ENCODE measurements at regions not wholly inside any gene's neighbourhood (a gene's known extent, or its start where the extent isn't known, plus 50 kb on each side); places are given as distances from the start of the nearest gene placed in this dataset.

DNA sequence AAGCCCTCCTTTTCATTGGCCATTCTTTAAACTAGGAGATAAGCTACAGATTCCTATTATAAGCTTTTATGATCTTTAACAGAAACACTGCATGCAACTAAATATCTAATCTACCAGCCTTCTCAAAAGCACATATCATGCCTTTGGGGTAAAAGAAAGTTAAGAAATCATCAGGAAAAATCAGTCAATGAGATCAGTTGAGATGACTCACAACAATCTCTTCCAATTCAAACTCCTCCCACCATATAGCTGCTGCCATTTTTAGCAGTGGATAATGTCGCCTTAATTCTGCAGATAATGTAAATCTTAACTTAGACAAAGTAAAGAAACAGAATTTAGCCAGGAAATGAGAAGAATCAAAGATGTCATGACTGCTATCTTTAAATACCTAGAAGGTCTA is 135.2 kb upstream of the BCL6 start:
- H4K20me1 ChIP-seq (ENCODE audit: control insufficient read depth, insufficient read depth, insufficient read length), result no peaks in the 10 kb centered on the region
- no peak overlapping the region for H2BK120ac ChIP-seq (ENCODE audit: low read depth, low read length, poor library complexity, severe bottlenecking)
- no peak overlapping the region for H2BK5ac ChIP-seq (ENCODE audit: insufficient read length, low read length)
- H3K79me2 ChIP-seq (ENCODE audit: insufficient read depth, low read length), result no peaks in the 10 kb centered on the region
- Mint-ChIP-seq H3K4me3 (no peak overlapping the region), H3K9me3 (no peaks in the 10 kb centered on the region; a peak in 1 of 5 replicates), H3K4me1 (0 out of 4 replicates have a peak, but pooled peaks cover 0 to 2% of the 10 kb centered on the region in 2 experiments), H3K27me3 (ENCODE audit: low read depth) (no peaks in the 10 kb centered on the region), H3K27ac (no peak overlapping the region), H3K36me3 (ENCODE audit: insufficient read depth in 1 of 3, low read depth in 3 of 3) (no peaks in the 10 kb centered on the region; a peak in 2 of 7 replicates)
- H4K5ac ChIP-seq (ENCODE audit: insufficient read length, low read depth, low read length), result no peak overlapping the region
- H2BK20ac ChIP-seq (ENCODE audit: low read depth, low read length, poor library complexity, severe bottlenecking), result no peak overlapping the region
- H3K23me2 ChIP-seq (ENCODE audit: insufficient read length, low read depth, low read length, poor library complexity, severe bottlenecking), result no peaks in the 10 kb centered on the region
- H3K27ac ChIP-seq (ENCODE audit: insufficient read length, low read depth, low read length), result no peak overlapping the region
- no peak overlapping the region for H3K4me2 ChIP-seq (ENCODE audit: insufficient read depth, insufficient read length, low read length)
- H3K4me1 ChIP-seq (ENCODE audit: insufficient read depth, low read length), result no peaks in the 10 kb centered on the region
- H3K4ac ChIP-seq (ENCODE audit: low read depth, low read length), result no peak overlapping the region
- no peak overlapping the region for H2AK5ac ChIP-seq (ENCODE audit: insufficient read length, low read length)
- H4K8ac ChIP-seq (replicated peaks; ENCODE audit: insufficient read length, low read depth, low read length), result no peak overlapping the region
- H3K27me3 ChIP-seq (ENCODE audit: insufficient read depth, low read length), result no peaks in the 10 kb centered on the region
- no peak overlapping the region for H4K91ac ChIP-seq (ENCODE audit: insufficient read length, low read depth, low read length)
- no peak overlapping the region for H3K18ac ChIP-seq (ENCODE audit: insufficient read length, low read depth, low read length)
- no peak for DNase-seq
- H2BK15ac ChIP-seq (ENCODE audit: low read depth, low read length), result no peak overlapping the region
- no peak overlapping the region for H3K9ac ChIP-seq (ENCODE audit: extremely low read depth, insufficient read length, low read length)
- H3T11ph ChIP-seq (ENCODE audit: low read length), result no peak overlapping the region
- H3K56ac ChIP-seq (ENCODE audit: insufficient read length, low read depth, low read length), result no peak overlapping the region
- H3K23ac ChIP-seq (ENCODE audit: insufficient read length, low read depth, low read length), result no peak overlapping the region
- no peak overlapping the region for H2BK12ac ChIP-seq (ENCODE audit: insufficient read length, low read depth, low read length)
- no peaks in the 10 kb centered on the region for H3K9me3 ChIP-seq (ENCODE audit: control insufficient read depth, low read depth, low read length)
- TF ChIP-seq CTCF (conservative IDR thresholded peaks at IDR 0.05), result no peak
- WGBS (ENCODE audit: extremely low coverage, insufficient read length, low lambda C conversion rate), result no CpG with 5 or more reads among the region's 1 CpG
- no peak overlapping the region for H2AFZ ChIP-seq (ENCODE audit: low read length)
- no peaks in the 10 kb centered on the region for H3K79me1 ChIP-seq (ENCODE audit: insufficient read depth, low read depth, low read length, poor library complexity, severe bottlenecking)
- H3K14ac ChIP-seq (ENCODE audit: insufficient read depth, low read length), result no peak overlapping the region

Data from H9 (cell line).